SU-DHL-6 (cell line): ENCODE measurements at regions not wholly inside any gene's neighbourhood (a gene's known extent, or its start where the extent isn't known, plus 50 kb on each side); places are given as distances from the start of the nearest gene placed in this dataset.

Source experiments
- H2AFZ ChIP-seq: fragments of 200-600 bp; sonication (generic); 2 replicates; pipeline ENCODE4 v1.6.1; 2014; ENCODE audit warnings: low read depth, mild to moderate bottlenecking, moderate library complexity, mixed read lengths, antibody characterized with exemption, low read length; ENCODE audit not compliant: severe bottlenecking
- H3F3A ChIP-seq: fragments of 200-600 bp; shearing (Covaris generic); 2 replicates; pipeline ENCODE4 v1.6.0; 2016; ENCODE audit warnings: antibody characterized with exemption, mild to moderate bottlenecking; ENCODE audit not compliant: insufficient read depth
- H3K27ac ChIP-seq: fragments of 200-600 bp; sonication (generic); 2 replicates; pipeline ENCODE4 v1.5.1; 2016; ENCODE audit warnings: low read depth, mild to moderate bottlenecking, low read length, moderate library complexity, mixed read lengths
- H3K27me3 ChIP-seq: fragments of 200-600 bp; sonication (generic), shearing (Covaris generic); 2 replicates; pipeline ENCODE4 v1.6.0; 2014; ENCODE audit warnings: mild to moderate bottlenecking, low read length
- H3K36me3 ChIP-seq: fragments of 200-600 bp; sonication (generic); 2 replicates; pipeline ENCODE4 v1.6.1; 2014; ENCODE audit warnings: mild to moderate bottlenecking, low read length, mixed read lengths
- H3K4me2 ChIP-seq: fragments of 300-600, 200-600 bp; shearing (Covaris generic), sonication (generic); 2 replicates; pipeline ENCODE4 v1.6.0; 2014; ENCODE audit warnings: low read length, low read depth, mild to moderate bottlenecking; ENCODE audit not compliant: poor library complexity, severe bottlenecking
- H3K4me3 ChIP-seq: fragments of 200-600 bp; sonication (generic); 2 replicates; pipeline ENCODE4 v1.5.1; 2014; ENCODE audit warnings: antibody characterized with exemption, low read length, mild to moderate bottlenecking, mixed read lengths; ENCODE audit not compliant: insufficient read depth, poor library complexity, severe bottlenecking
- H3K79me2 ChIP-seq: fragments of 200-600 bp; sonication (generic); 2 replicates; pipeline ENCODE4 v1.6.1; 2014; ENCODE audit warnings: mild to moderate bottlenecking, low read length, moderate library complexity; ENCODE audit not compliant: insufficient read depth
- H3K9ac ChIP-seq: fragments of 200-600 bp; sonication (generic); 2 replicates; pipeline ENCODE4 v1.7.0; 2014; ENCODE audit warnings: mild to moderate bottlenecking, low read length
- H3K9me2 ChIP-seq: fragments of 200-600 bp; sonication (generic); replicated peaks from 2 replicates; pipeline ENCODE4 v1.6.1; 2014; ENCODE audit warnings: low read length; ENCODE audit not compliant: insufficient read depth
- H3K9me3 ChIP-seq: fragments of 200-600 bp; sonication (generic); 2 replicates; pipeline ENCODE4 v1.6.1; 2014; ENCODE audit warnings: low read length, mixed read lengths; ENCODE audit not compliant: insufficient read depth
- H4K20me1 ChIP-seq: fragments of 200-600 bp; sonication (generic); 2 replicates; pipeline ENCODE4 v1.6.1; 2014; ENCODE audit warnings: low read depth, mild to moderate bottlenecking, antibody characterized with exemption, low read length, moderate library complexity, mixed read lengths
- EZH2phosphoT487 ChIP-seq: fragments of 200-600 bp; sonication (generic), shearing (Covaris generic); conservative IDR thresholded peaks from 2 replicates; pipeline ENCODE4 v1.6.1; 2018; ENCODE audit warnings: mild to moderate bottlenecking, antibody characterized with exemption, low read length, moderate library complexity, mixed read lengths
- TF ChIP-seq, protein P1 (sequence below): fragments of 200-600 bp; sonication (generic); IDR thresholded peaks from one replicate; pipeline ENCODE4 v1.5.1; 2017; ENCODE audit warnings: antibody characterized with exemption, mild to moderate bottlenecking, low read length, moderate library complexity; ENCODE audit not compliant: insufficient read depth, poor library complexity, severe bottlenecking

DNA sequence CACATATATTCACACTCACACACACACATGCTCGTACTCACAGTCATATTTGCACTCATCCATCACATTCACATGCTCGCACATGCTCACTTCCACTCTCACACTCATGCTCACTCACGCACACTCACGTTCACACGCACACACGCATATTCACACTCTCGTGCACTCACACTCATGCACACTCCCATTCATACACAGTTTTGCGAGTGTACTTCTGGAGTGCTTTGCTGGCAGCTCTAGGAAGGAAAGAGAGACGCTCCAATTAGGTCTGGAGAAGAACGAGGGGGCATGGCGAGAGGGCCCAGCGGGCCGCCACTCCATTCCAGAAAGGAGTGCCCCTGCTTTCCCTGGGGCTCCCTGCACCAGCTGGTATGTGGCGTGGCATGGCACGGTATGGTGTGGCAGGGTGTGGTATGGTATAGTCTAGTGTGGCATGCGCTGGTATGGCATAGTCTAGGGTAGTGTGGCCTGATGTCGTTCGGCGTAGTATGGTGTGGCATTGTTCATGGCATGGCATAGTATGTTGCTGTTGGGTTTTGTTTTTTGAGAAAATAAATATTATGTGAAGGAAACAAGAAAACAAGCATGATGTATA, 216.8 kb upstream of the CDYL start:
- H3K9ac ChIP-seq, result no peak overlapping the region
- no peak for TF ChIP-seq EZH2phosphoT487
- TF ChIP-seq, protein P1, sequence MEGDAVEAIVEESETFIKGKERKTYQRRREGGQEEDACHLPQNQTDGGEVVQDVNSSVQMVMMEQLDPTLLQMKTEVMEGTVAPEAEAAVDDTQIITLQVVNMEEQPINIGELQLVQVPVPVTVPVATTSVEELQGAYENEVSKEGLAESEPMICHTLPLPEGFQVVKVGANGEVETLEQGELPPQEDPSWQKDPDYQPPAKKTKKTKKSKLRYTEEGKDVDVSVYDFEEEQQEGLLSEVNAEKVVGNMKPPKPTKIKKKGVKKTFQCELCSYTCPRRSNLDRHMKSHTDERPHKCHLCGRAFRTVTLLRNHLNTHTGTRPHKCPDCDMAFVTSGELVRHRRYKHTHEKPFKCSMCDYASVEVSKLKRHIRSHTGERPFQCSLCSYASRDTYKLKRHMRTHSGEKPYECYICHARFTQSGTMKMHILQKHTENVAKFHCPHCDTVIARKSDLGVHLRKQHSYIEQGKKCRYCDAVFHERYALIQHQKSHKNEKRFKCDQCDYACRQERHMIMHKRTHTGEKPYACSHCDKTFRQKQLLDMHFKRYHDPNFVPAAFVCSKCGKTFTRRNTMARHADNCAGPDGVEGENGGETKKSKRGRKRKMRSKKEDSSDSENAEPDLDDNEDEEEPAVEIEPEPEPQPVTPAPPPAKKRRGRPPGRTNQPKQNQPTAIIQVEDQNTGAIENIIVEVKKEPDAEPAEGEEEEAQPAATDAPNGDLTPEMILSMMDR, result no peak
- H3K4me3 ChIP-seq, result no peak overlapping the region
- H3K9me2 ChIP-seq, result no peaks in the 10 kb centered on the region
- no peaks in the 10 kb centered on the region; the same call in 1 of the 2 replicates for H3K27me3 ChIP-seq
- no peaks in the 10 kb centered on the region for H4K20me1 ChIP-seq
- no peaks in the 10 kb centered on the region for H3K9me3 ChIP-seq
- H2AFZ ChIP-seq, result no peak overlapping the region
- no peaks in the 10 kb centered on the region for H3K36me3 ChIP-seq
- no peak overlapping the region for H3K4me2 ChIP-seq
- no peaks in the 10 kb centered on the region for H3F3A ChIP-seq
- H3K79me2 ChIP-seq, result no peaks in the 10 kb centered on the region
- H3K27ac ChIP-seq, result no peak overlapping the region

DNA sequence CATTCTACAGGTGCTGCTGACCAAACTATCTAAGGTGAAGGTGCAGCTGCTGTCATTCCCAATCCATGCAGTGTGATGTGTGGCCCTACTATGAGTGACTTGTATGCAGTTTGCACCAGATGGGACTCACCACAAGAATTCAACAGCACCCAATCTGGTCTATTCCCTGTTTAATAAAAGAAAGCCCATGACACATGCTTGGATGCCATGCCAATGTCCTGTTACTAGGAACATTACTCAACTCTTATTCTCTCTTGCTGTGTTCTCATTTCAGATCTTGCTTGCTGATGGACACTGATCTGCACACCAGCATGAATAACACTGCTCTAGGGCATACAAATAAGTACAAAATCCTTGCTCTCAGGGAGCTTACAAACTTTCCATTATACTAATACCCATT, 221.6 kb upstream of the CDYL start:
- H2AFZ ChIP-seq, result no peak overlapping the region
- H3K9me3 ChIP-seq, result no peaks in the 10 kb centered on the region
- H3K27me3 ChIP-seq, result no peaks in the 10 kb centered on the region

GRCh38 chr6:4553387-4553786, 222.8 kb upstream of the CDYL start:
- H4K20me1 ChIP-seq, result no peaks in the 10 kb centered on the region
- H3K4me2 ChIP-seq, result no peak overlapping the region
- no peaks in the 10 kb centered on the region for H3K36me3 ChIP-seq
- H3K4me3 ChIP-seq, result no peak overlapping the region
- no peaks in the 10 kb centered on the region for H3K79me2 ChIP-seq
- no peaks in the 10 kb centered on the region for H3K9me3 ChIP-seq
- no peaks in the 10 kb centered on the region for H3K27me3 ChIP-seq
- H2AFZ ChIP-seq, result no peak overlapping the region
- H3K9me2 ChIP-seq, result no peaks in the 10 kb centered on the region
- no peak overlapping the region for H3K27ac ChIP-seq
- no peak overlapping the region for H3K9ac ChIP-seq
- no peaks in the 10 kb centered on the region for H3F3A ChIP-seq
- TF ChIP-seq, protein P1, result no peak
- TF ChIP-seq EZH2phosphoT487, result no peak

More for the DNA sequence above, 221.6 kb upstream of the CDYL start:
- H3K9ac ChIP-seq, result no peak overlapping the region
- H3K9me2 ChIP-seq, result no peaks in the 10 kb centered on the region
- H3K79me2 ChIP-seq, result no peaks in the 10 kb centered on the region
- no peaks in the 10 kb centered on the region for H4K20me1 ChIP-seq
- H3K4me2 ChIP-seq, result no peak overlapping the region
- H3K36me3 ChIP-seq, result no peaks in the 10 kb centered on the region
- H3K4me3 ChIP-seq, result no peak overlapping the region
- H3K27ac ChIP-seq, result no peak overlapping the region
- H3F3A ChIP-seq, result no peaks in the 10 kb centered on the region
- no peak for TF ChIP-seq EZH2phosphoT487

- Histone ChIP-seq H3F3A (no peaks in the 10 kb centered on the region), H3K27me3 (no peaks in the 10 kb centered on the region)
- TF ChIP-seq, protein P1, result no peak
- TF ChIP-seq EZH2phosphoT487, result no peak
Observed at GRCh38 chr6:4550227-4550597, 226.0 kb upstream of the CDYL start.

More at GRCh38 chr6:4550227-4550597, 226.0 kb upstream of the CDYL start:
- H3K4me3 ChIP-seq, result no peak overlapping the region
- H3K9me3 ChIP-seq, result no peaks in the 10 kb centered on the region
- H3K9me2 ChIP-seq, result no peaks in the 10 kb centered on the region
- H3K27ac ChIP-seq, result no peak overlapping the region
- H3K4me2 ChIP-seq, result no peak overlapping the region
- H4K20me1 ChIP-seq, result no peaks in the 10 kb centered on the region
- H3K9ac ChIP-seq, result no peak overlapping the region
- H3K79me2 ChIP-seq, result no peaks in the 10 kb centered on the region
- no peaks in the 10 kb centered on the region for H3K36me3 ChIP-seq
- no peak overlapping the region for H2AFZ ChIP-seq
